GM12878 (cell line): ENCODE measurements at regions not wholly inside any gene's neighbourhood (a gene's known extent, or its start where the extent isn't known, plus 50 kb on each side); places are given as distances from the start of the nearest gene placed in this dataset.

ENCODE experiments used
- EP300 ChIP-seq, 2 experiments: fragments of 150-350 bp in 1 of 2; IDR thresholded peaks; 2 replicates each; pipeline ENCODE4 v1.6.1; 2011 to 2012; ENCODE audit warnings: low read depth in 2 of 2, low read length in 2 of 2, borderline replicate concordance in 1 of 2, improper control_type of control experiment in 1 of 2, inconsistent platforms in 1 of 2; ENCODE audit not compliant: control insufficient read depth in 1 of 2
- GATAD2B ChIP-seq: fragments of 450-650 bp; conservative IDR thresholded peaks from 2 replicates; pipeline ENCODE4 v1.6.1; 2017; ENCODE audit warnings: low read depth, mild to moderate bottlenecking, moderate library complexity

- TF ChIP-seq EP300 (IDR thresholded peaks at IDR 0.05; ENCODE audit: borderline replicate concordance in 1 of 2, control insufficient read depth in 1 of 2, low read depth in 2 of 2, low read length in 2 of 2), result no peak
- no peak for TF ChIP-seq GATAD2B
Observed at GRCh38 chr13:111792956-111793355, 274.0 kb upstream of the SOX1 start (continued).
